ENCODE measurements at regions not wholly inside any gene's neighbourhood (a gene's known extent, or its start where the extent isn't known, plus 50 kb on each side); places are given as distances from the start of the nearest gene placed in this dataset.

- H3K9me3 ChIP-seq (ENCODE audit: control insufficient read depth, insufficient read depth, low read depth, low read length): no peaks in the 10 kb centered on the region
- H3K9ac ChIP-seq (ENCODE audit: insufficient read depth, low read length): no peak overlapping the region
- no peak overlapping the region for H2AFZ ChIP-seq (ENCODE audit: low read length)
- no peaks in the 10 kb centered on the region for H4K20me1 ChIP-seq (ENCODE audit: control insufficient read depth, extremely low read depth, insufficient read depth, low read length)
- no peak overlapping the region for H3K4me2 ChIP-seq (ENCODE audit: extremely low read depth, insufficient read depth, low read length)
- TF ChIP-seq EZH2 (IDR thresholded peaks at IDR 0.05; ENCODE audit: low read length, missing control alignments) (no peak), CTCF (conservative IDR thresholded peaks at IDR 0.05 in 1 of 2, IDR thresholded peaks at IDR 0.05 in 1 of 2; ENCODE audit: low read depth in 1 of 2, low read length in 2 of 2) (no peak)
- no peak overlapping the region for H3K4me3 ChIP-seq (replicated peaks in 1 of 4; ENCODE audit: control extremely low read depth in 1 of 4, insufficient read depth in 1 of 4, low read depth in 3 of 4, low read length in 4 of 4)
- H3K27ac ChIP-seq (ENCODE audit: insufficient read depth, low read length): no peak overlapping the region
- no peaks in the 10 kb centered on the region for H3K27me3 ChIP-seq (ENCODE audit: control insufficient read depth, insufficient read depth, low read length)
- no peaks in the 10 kb centered on the region for H3K79me2 ChIP-seq (ENCODE audit: control insufficient read depth, insufficient read depth, low read length)
- DNase-seq (ENCODE audit: low read depth in 2 of 2): no peak
- H3K36me3 ChIP-seq (ENCODE audit: control insufficient read depth, insufficient read depth, low read length): no peaks in the 10 kb centered on the region
- H3K4me1 ChIP-seq (ENCODE audit: control insufficient read depth, extremely low read depth, insufficient read depth, low read length): no peaks in the 10 kb centered on the region
These were observed 380.1 kb downstream of the ALG10 start for GRCh38 chr12:34402228-34402898.

DNA sequence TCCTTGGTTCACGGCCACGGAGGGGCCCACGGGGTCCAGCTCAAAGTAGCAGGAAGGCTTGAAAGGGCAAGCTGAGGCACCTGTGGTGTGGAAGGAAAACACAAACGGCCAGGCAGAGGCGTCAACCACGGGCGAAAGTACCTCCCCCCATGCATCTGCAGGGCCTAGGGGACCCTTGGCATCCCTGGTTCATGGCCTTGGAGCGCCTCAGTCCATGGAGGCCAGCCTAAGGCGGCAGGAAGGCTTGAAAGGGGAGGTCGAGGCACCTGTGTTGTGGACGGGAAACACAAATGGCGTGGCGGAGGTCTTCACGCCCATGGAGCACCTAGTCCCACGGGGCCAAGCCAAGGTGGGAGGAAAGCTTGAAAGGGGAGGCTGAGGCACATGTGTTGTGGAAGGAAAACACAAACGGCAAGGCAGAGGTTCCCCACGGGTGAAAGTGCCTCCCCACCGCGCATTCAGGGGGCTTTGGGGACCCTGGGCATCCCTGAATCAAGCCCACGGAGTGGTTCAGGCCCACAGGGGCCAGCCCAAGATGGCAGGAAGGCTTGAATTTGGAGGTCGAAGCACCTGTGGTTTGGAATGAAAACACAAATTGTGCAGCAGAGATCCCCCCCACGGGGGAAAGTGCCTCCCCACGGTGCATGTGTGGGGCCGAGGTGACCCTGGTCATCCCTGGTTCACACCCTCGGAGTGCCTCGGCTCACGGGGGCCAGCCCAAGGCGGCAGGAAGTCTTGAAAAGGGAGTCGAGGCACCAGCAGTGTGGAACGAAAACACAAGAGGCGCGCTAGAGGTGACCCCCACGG, 380.8 kb downstream of the ALG10 start:
- Histone ChIP-seq H3K79me2 (ENCODE audit: control insufficient read depth, insufficient read depth, low read length) (no peaks in the 10 kb centered on the region), H3K27ac (ENCODE audit: insufficient read depth, low read length) (no peak overlapping the region), H3K36me3 (ENCODE audit: control insufficient read depth, insufficient read depth, low read length) (no peaks in the 10 kb centered on the region), H3K9ac (ENCODE audit: insufficient read depth, low read length) (no peak overlapping the region), H3K27me3 (ENCODE audit: control insufficient read depth, insufficient read depth, low read length) (no peaks in the 10 kb centered on the region), H3K4me1 (ENCODE audit: control insufficient read depth, extremely low read depth, insufficient read depth, low read length) (no peaks in the 10 kb centered on the region), H2AFZ (ENCODE audit: low read length) (no peak overlapping the region), H3K9me3 (ENCODE audit: control insufficient read depth, insufficient read depth, low read depth, low read length) (no peaks in the 10 kb centered on the region), H3K4me2 (ENCODE audit: extremely low read depth, insufficient read depth, low read length) (no peak overlapping the region), H4K20me1 (ENCODE audit: control insufficient read depth, extremely low read depth, insufficient read depth, low read length) (no peaks in the 10 kb centered on the region), H3K4me3 (replicated peaks in 1 of 4; ENCODE audit: control extremely low read depth in 1 of 4, insufficient read depth in 1 of 4, low read depth in 3 of 4, low read length in 4 of 4) (no peak overlapping the region)
- no peak for DNase-seq (ENCODE audit: low read depth in 2 of 2)
- TF ChIP-seq CTCF (conservative IDR thresholded peaks at IDR 0.05 in 1 of 2, IDR thresholded peaks at IDR 0.05 in 1 of 2; ENCODE audit: low read depth in 1 of 2, low read length in 2 of 2): no peak
- TF ChIP-seq EZH2 (IDR thresholded peaks at IDR 0.05; ENCODE audit: low read length, missing control alignments): no peak

GRCh38 chr12:34403706-34404376, 381.5 kb downstream of the ALG10 start:
- Histone ChIP-seq H3K4me2 (ENCODE audit: extremely low read depth, insufficient read depth, low read length) (no peak overlapping the region), H3K27ac (ENCODE audit: insufficient read depth, low read length) (no peak overlapping the region), H3K36me3 (ENCODE audit: control insufficient read depth, insufficient read depth, low read length) (no peaks in the 10 kb centered on the region), H3K27me3 (ENCODE audit: control insufficient read depth, insufficient read depth, low read length) (no peaks in the 10 kb centered on the region), H3K9me3 (ENCODE audit: control insufficient read depth, insufficient read depth, low read depth, low read length) (no peaks in the 10 kb centered on the region), H3K9ac (ENCODE audit: insufficient read depth, low read length) (no peak overlapping the region), H3K79me2 (ENCODE audit: control insufficient read depth, insufficient read depth, low read length) (no peaks in the 10 kb centered on the region), H4K20me1 (ENCODE audit: control insufficient read depth, extremely low read depth, insufficient read depth, low read length) (no peaks in the 10 kb centered on the region), H2AFZ (ENCODE audit: low read length) (no peak overlapping the region), H3K4me3 (replicated peaks in 1 of 4; ENCODE audit: control extremely low read depth in 1 of 4, insufficient read depth in 1 of 4, low read depth in 3 of 4, low read length in 4 of 4) (no peak overlapping the region), H3K4me1 (ENCODE audit: control insufficient read depth, extremely low read depth, insufficient read depth, low read length) (no peaks in the 10 kb centered on the region)
- TF ChIP-seq EZH2 (IDR thresholded peaks at IDR 0.05; ENCODE audit: low read length, missing control alignments) (no peak), CTCF (conservative IDR thresholded peaks at IDR 0.05 in 1 of 2, IDR thresholded peaks at IDR 0.05 in 1 of 2; ENCODE audit: low read depth in 1 of 2, low read length in 2 of 2) (no peak)
- no peak for DNase-seq (ENCODE audit: low read depth in 2 of 2)

All from fibroblast of lung (primary cell).